ENCODE measurements at regions not wholly inside any gene's neighbourhood (a gene's known extent, or its start where the extent isn't known, plus 50 kb on each side); places are given as distances from the start of the nearest gene placed in this dataset.

DNA sequence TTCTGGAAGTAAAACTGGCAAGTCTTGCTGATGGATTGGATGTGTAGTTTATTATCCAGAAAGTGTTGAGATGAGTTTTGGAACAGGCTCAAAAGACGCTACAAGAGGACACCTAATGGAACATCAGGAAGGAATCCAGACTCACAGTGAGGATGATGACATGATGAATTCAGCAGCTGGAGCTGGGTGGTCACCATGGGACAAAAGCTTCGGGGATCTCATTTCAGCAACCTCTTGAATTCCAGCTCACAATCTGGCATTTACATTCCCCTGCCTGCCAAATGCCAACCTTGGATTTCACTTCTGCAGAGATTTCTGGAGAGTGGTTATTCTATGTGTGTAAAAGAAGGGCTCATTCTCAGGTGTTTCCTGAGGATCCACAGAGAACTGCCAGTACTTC, 288.0 kb upstream of the TMTC4 start:
- FAIRE-seq (no peak), DNase-seq (no peak), ATAC-seq (no peak)
- Histone ChIP-seq H3K4me3 (no peak overlapping the region), H3K27ac (no peak overlapping the region), H3K27me3 (no peaks in the 10 kb centered on the region), H3K4me1 (no peaks in the 10 kb centered on the region), H3K36me3 (no peaks in the 10 kb centered on the region), H3K9me3 (no peaks in the 10 kb centered on the region)
- TF ChIP-seq, protein P1, sequence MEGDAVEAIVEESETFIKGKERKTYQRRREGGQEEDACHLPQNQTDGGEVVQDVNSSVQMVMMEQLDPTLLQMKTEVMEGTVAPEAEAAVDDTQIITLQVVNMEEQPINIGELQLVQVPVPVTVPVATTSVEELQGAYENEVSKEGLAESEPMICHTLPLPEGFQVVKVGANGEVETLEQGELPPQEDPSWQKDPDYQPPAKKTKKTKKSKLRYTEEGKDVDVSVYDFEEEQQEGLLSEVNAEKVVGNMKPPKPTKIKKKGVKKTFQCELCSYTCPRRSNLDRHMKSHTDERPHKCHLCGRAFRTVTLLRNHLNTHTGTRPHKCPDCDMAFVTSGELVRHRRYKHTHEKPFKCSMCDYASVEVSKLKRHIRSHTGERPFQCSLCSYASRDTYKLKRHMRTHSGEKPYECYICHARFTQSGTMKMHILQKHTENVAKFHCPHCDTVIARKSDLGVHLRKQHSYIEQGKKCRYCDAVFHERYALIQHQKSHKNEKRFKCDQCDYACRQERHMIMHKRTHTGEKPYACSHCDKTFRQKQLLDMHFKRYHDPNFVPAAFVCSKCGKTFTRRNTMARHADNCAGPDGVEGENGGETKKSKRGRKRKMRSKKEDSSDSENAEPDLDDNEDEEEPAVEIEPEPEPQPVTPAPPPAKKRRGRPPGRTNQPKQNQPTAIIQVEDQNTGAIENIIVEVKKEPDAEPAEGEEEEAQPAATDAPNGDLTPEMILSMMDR (IDR thresholded peaks at IDR 0.05), result no peak
- 42 to 57% methylated on average over 2 of the region's 2 CpGs for WGBS, 2 donors
- intact Hi-C loops (cut with DNase I), result no loop called here

DNA sequence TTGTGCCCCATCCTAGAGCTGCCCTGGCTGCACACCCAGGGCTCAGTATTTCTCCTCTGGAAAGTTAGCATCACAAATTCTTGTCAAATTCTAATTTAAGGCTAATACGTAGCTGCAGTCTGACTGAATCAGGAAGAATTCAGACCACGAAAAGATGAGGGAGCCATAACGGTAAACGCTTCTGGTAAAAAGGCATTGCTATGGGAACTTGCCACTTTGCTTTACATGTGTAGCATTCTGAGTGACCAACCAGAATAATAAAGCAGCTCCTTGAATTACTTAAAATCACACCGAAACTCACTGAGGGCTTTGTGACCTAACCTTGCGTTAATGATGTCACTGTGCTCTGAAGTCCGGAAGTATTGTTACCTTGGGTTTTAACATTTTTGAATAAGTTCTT, 286.6 kb upstream of the TMTC4 start:
- Histone ChIP-seq H3K27ac (no peak overlapping the region), H3K4me1 (no peaks in the 10 kb centered on the region), H3K27me3 (no peaks in the 10 kb centered on the region), H3K4me3 (no peak overlapping the region), H3K36me3 (no peaks in the 10 kb centered on the region), H3K9me3 (no peaks in the 10 kb centered on the region)
- FAIRE-seq (no peak), ATAC-seq (no peak), DNase-seq (no peak)
- TF ChIP-seq, protein P1 (IDR thresholded peaks at IDR 0.05), result no peak
- WGBS, 2 donors, result 82% methylated on average over 7 of the region's 7 CpGs
- intact Hi-C loops (cut with DNase I), result no loop called here

DNA sequence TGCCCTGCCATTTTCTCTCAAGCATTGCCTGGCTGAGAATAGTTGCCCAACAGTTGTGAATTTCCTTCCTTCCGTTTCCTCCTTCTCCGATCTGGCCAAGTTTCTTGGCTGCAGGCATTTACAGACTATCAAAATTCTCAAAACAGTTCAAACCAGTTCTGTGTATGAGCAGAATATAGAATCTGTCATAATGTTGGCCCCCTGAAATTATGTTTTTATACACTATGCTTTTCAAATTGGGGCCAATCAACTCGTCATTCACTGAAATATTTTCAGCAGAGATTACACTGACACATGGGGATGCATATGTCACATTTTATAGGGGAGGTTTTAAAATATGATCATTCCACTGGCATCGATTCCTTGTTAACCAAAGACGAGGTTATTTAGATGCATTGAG, 284.2 kb upstream of the TMTC4 start:
- intact Hi-C loops (cut with DNase I), result no loop called here

DNA sequence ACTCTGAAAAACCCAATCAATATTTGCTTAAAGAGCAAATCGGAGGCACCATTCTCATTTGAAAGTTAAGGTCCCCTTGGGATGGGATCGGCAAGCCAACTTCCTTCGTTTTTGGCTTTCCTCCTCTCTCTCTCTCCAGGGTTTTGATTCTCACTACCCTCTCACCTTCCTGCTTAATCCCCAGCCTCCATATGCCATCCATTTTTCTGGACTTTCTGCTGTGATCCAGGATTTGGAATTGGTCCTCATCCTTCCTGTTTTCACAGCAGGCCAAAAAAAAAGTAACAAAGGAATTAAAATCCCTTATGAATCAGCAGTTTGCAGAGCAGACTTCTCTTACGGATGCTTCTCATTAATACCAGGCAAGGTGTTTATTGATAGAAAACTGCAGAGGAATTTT, 283.1 kb upstream of the TMTC4 start:
- 60 to 67% methylated on average over 4 of the region's 4 CpGs for WGBS, 2 donors
- intact Hi-C loops (cut with DNase I), result no loop called here
- no peaks in the 10 kb centered on the region for H3K36me3 ChIP-seq
- no peaks in the 10 kb centered on the region for H3K27me3 ChIP-seq
- H3K4me3 ChIP-seq, result no peak overlapping the region
- no peaks in the 10 kb centered on the region for H3K9me3 ChIP-seq
- no peak for FAIRE-seq
- no peak for ATAC-seq
- no peak for DNase-seq
- TF ChIP-seq, protein P1 (IDR thresholded peaks at IDR 0.05), result no peak
- H3K4me1 ChIP-seq, result no peaks in the 10 kb centered on the region
- no peak overlapping the region for H3K27ac ChIP-seq

More for the DNA sequence above, 284.2 kb upstream of the TMTC4 start:
- H3K4me1 ChIP-seq, result no peaks in the 10 kb centered on the region
- ATAC-seq (no peak), FAIRE-seq (no peak), DNase-seq (no peak)
- 69 to 70% methylated on average over 5 of the region's 5 CpGs for WGBS, 2 donors
- no peaks in the 10 kb centered on the region for H3K36me3 ChIP-seq
- no peaks in the 10 kb centered on the region for H3K27me3 ChIP-seq
- H3K27ac ChIP-seq, result no peak overlapping the region
- H3K4me3 ChIP-seq, result no peak overlapping the region
- TF ChIP-seq, protein P1 (IDR thresholded peaks at IDR 0.05), result no peak
- no peaks in the 10 kb centered on the region for H3K9me3 ChIP-seq

DNA sequence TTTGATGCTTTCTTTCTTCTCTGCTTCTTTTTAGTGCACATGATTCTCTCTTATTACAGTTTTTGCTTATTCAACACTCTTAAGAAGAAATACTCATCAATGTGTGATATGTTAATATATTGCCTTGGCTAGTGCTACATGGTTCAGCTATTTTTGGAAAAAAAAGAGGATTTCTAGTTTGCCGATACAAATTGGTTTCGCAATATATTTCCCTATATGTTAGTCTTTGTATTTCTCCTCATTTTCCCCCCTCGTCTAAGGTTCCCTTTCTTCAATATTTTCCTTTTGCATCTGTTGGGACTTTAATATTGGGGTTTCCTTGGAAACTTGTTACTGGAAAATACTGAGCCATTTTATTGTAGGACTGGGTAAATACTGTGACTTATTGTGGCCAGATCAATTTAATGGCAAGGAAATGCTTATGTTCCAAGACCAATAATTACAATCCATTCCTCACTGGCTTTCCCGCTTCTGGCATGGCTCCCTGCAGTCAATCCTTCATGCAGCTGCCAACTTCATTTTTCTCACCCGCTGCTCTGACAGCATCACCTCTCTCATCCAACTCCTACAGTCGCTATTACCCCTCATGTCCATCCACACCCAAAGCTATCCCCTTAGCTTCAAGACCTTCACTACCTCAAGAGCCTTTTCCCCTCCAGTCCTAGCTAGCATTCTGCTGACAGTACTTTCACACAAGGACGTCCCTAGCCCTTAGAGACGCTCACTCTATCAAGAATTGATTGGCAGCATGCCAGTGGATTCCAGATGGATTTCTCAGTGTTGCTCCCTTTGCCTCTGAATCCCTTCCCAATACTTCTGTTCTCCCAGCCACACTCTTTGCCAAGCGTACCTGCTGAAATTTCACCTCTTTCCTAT, 280.1 kb upstream of the TMTC4 start:
- DNase-seq, result no peak

More for the DNA sequence above, 280.1 kb upstream of the TMTC4 start:
- H3K4me1 ChIP-seq, result no peaks in the 10 kb centered on the region
- intact Hi-C loops (cut with DNase I), result no loop called here
- no peak overlapping the region for H3K4me3 ChIP-seq
- no peaks in the 10 kb centered on the region for H3K9me3 ChIP-seq
- TF ChIP-seq, protein P1 (IDR thresholded peaks at IDR 0.05), result no peak
- ATAC-seq (no peak), FAIRE-seq (no peak)
- H3K36me3 ChIP-seq, result no peaks in the 10 kb centered on the region
- WGBS, 2 donors, result 72 to 73% methylated on average over 9 of the region's 9 CpGs
- H3K27ac ChIP-seq, result no peak overlapping the region
- no peaks in the 10 kb centered on the region for H3K27me3 ChIP-seq
